Mucosa of rectum (tissue), 2 donors: ENCODE measurements at regions not wholly inside any gene's neighbourhood (a gene's known extent, or its start where the extent isn't known, plus 50 kb on each side); places are given as distances from the start of the nearest gene placed in this dataset.

ENCODE experiments used
- H3K27ac ChIP-seq, 2 donors: one replicate each; pipeline ENCODE4 v1.7.0; 2013; ENCODE audit warnings: inconsistent platforms in 2 of 2, low read depth in 2 of 2, low read length in 2 of 2
- H3K27me3 ChIP-seq, 2 donors: one replicate each; pipeline ENCODE4 v1.7.0; 2013; ENCODE audit warnings: low read length in 2 of 2; ENCODE audit not compliant: control insufficient read depth in 2 of 2, insufficient read depth in 2 of 2
- H3K36me3 ChIP-seq, 2 donors: one replicate each; pipeline ENCODE4 v1.7.0; 2013; ENCODE audit warnings: low read length in 2 of 2; ENCODE audit not compliant: control insufficient read depth in 2 of 2, insufficient read depth in 2 of 2
- H3K4me1 ChIP-seq, 2 donors: one replicate each; pipeline ENCODE4 v1.7.0; 2013; ENCODE audit warnings: low read length in 2 of 2, mild to moderate bottlenecking in 1 of 2; ENCODE audit not compliant: control insufficient read depth in 2 of 2, insufficient read depth in 2 of 2
- H3K4me3 ChIP-seq, 2 donors: one replicate each; pipeline ENCODE4 v1.7.0; 2013; ENCODE audit warnings: low read length in 2 of 2
- H3K9ac ChIP-seq, 2 donors: one replicate each; pipeline ENCODE4 v1.7.0; 2013; ENCODE audit warnings: low read length in 2 of 2, low read depth in 1 of 2, mild to moderate bottlenecking in 1 of 2
- H3K9me3 ChIP-seq, 2 donors: one replicate each; pipeline ENCODE4 v1.7.0; 2013; ENCODE audit warnings: low read length in 2 of 2; ENCODE audit not compliant: control insufficient read depth in 2 of 2
- donor health status: healthy.
- donor health status: Normal muscosa, but diverticular disease.

- H3K27me3 ChIP-seq, result no peaks in the 10 kb centered on the region
- H3K4me3 ChIP-seq, result no peak overlapping the region
- H3K9ac ChIP-seq, result no peak overlapping the region
- H3K4me1 ChIP-seq, result peaks cover 0 to 33% of the 10 kb centered on the region in 2 donors
- H3K36me3 ChIP-seq, result no peaks in the 10 kb centered on the region
- H3K27ac ChIP-seq, result no peak overlapping the region
- no peaks in the 10 kb centered on the region for H3K9me3 ChIP-seq
These were observed 301.0 kb downstream of the DOCK8 start for GRCh38 chr9:515665-516064.

- peak overlapping the region in 1 of 2 donors; percentile 30 for H3K9ac ChIP-seq
These were observed 303.3 kb downstream of the DOCK8 start for GRCh38 chr9:517993-518392.

GRCh38 chr9:518540-518939 is 303.9 kb downstream of the DOCK8 start:
- H3K9me3 ChIP-seq, result no peaks in the 10 kb centered on the region
- peak overlapping the region in 1 of 2 donors; percentile 10 for H3K4me3 ChIP-seq
- no peaks in the 10 kb centered on the region for H3K27me3 ChIP-seq
- H3K27ac ChIP-seq, result peak overlapping the region in 1 of 2 donors; percentile 76
- no peaks in the 10 kb centered on the region for H3K36me3 ChIP-seq
- H3K9ac ChIP-seq, result peak overlapping the region in 1 of 2 donors; percentile 30
- peaks cover 0 to 25% of the 10 kb centered on the region in 2 donors for H3K4me1 ChIP-seq

More at GRCh38 chr9:517993-518392, 303.3 kb downstream of the DOCK8 start:
- Histone ChIP-seq H3K27ac (peak overlapping the region in 1 of 2 donors; percentile 76), H3K36me3 (no peaks in the 10 kb centered on the region), H3K9me3 (no peaks in the 10 kb centered on the region), H3K27me3 (no peaks in the 10 kb centered on the region), H3K4me3 (no peak overlapping the region), H3K4me1 (peaks cover 0 to 28% of the 10 kb centered on the region in 2 donors)

GRCh38 chr9:519579-519978 is 304.9 kb downstream of the DOCK8 start:
- H3K27me3 ChIP-seq, result no peaks in the 10 kb centered on the region
- H3K4me1 ChIP-seq, result peaks cover 0 to 34% of the 10 kb centered on the region in 2 donors
- peak overlapping the region in 1 of 2 donors; percentile 76 for H3K27ac ChIP-seq
- no peak overlapping the region for H3K9ac ChIP-seq
- no peak overlapping the region for H3K4me3 ChIP-seq
- H3K9me3 ChIP-seq, result no peaks in the 10 kb centered on the region
- H3K36me3 ChIP-seq, result no peaks in the 10 kb centered on the region

GRCh38 chr9:520302-520701 is 305.6 kb downstream of the DOCK8 start:
- Histone ChIP-seq H3K4me1 (peaks cover 0 to 36% of the 10 kb centered on the region in 2 donors), H3K4me3 (no peak overlapping the region), H3K27me3 (no peaks in the 10 kb centered on the region), H3K27ac (no peak overlapping the region), H3K36me3 (no peaks in the 10 kb centered on the region), H3K9ac (no peak overlapping the region), H3K9me3 (no peaks in the 10 kb centered on the region)

GRCh38 chr9:522190-522589 is 307.5 kb downstream of the DOCK8 start:
- peaks cover 0 to 31% of the 10 kb centered on the region in 2 donors for H3K4me1 ChIP-seq
- H3K27ac ChIP-seq, result no peak overlapping the region
- no peaks in the 10 kb centered on the region for H3K9me3 ChIP-seq
- no peaks in the 10 kb centered on the region for H3K27me3 ChIP-seq
- no peak overlapping the region for H3K9ac ChIP-seq
- no peak overlapping the region for H3K4me3 ChIP-seq
- no peaks in the 10 kb centered on the region for H3K36me3 ChIP-seq

GRCh38 chr9:522658-523057 is 308.0 kb downstream of the DOCK8 start:
- Histone ChIP-seq H3K27ac (no peak overlapping the region), H3K36me3 (no peaks in the 10 kb centered on the region), H3K4me1 (peaks cover 0 to 31% of the 10 kb centered on the region in 2 donors)

GRCh38 chr9:523444-523843 is 308.8 kb downstream of the DOCK8 start:
- H3K27me3 ChIP-seq, result no peaks in the 10 kb centered on the region
- no peak overlapping the region for H3K27ac ChIP-seq
- H3K4me3 ChIP-seq, result no peak overlapping the region
- peaks cover 0 to 26% of the 10 kb centered on the region in 2 donors for H3K4me1 ChIP-seq
- H3K9ac ChIP-seq, result no peak overlapping the region
- no peaks in the 10 kb centered on the region for H3K36me3 ChIP-seq
- H3K9me3 ChIP-seq, result no peaks in the 10 kb centered on the region

More at GRCh38 chr9:522658-523057, 308.0 kb downstream of the DOCK8 start:
- H3K9ac ChIP-seq, result no peak overlapping the region
- no peak overlapping the region for H3K4me3 ChIP-seq
- no peaks in the 10 kb centered on the region for H3K27me3 ChIP-seq
- no peaks in the 10 kb centered on the region for H3K9me3 ChIP-seq

GRCh38 chr9:524008-524407 is 309.3 kb downstream of the DOCK8 start:
- Histone ChIP-seq H3K4me1 (peaks cover 0 to 22% of the 10 kb centered on the region in 2 donors), H3K36me3 (no peaks in the 10 kb centered on the region), H3K9ac (no peak overlapping the region), H3K4me3 (no peak overlapping the region), H3K27me3 (no peaks in the 10 kb centered on the region), H3K9me3 (no peaks in the 10 kb centered on the region), H3K27ac (peak overlapping the region in 1 of 2 donors; percentile 7)

GRCh38 chr9:526904-527591 is 312.4 kb downstream of the DOCK8 start:
- peaks cover 0 to 11% of the 10 kb centered on the region in 2 donors for H3K4me1 ChIP-seq
- H3K27ac ChIP-seq, result no peak overlapping the region
- no peaks in the 10 kb centered on the region for H3K36me3 ChIP-seq
- no peak overlapping the region for H3K9ac ChIP-seq
- no peak overlapping the region for H3K4me3 ChIP-seq
- no peaks in the 10 kb centered on the region for H3K9me3 ChIP-seq
- no peaks in the 10 kb centered on the region for H3K27me3 ChIP-seq
